Activated CD4-positive, alpha-beta T cell treated with anti-CD3 and anti-CD28 coated beads, Interleukin-2, amount 50 U/mL, for 1 hour (primary cell): ENCODE measurements at regions not wholly inside any gene's neighbourhood (a gene's known extent, or its start where the extent isn't known, plus 50 kb on each side); places are given as distances from the start of the nearest gene placed in this dataset.

Experiments used
- DNase-seq: peaks from one replicate; pipeline ENCODE4 v3.0.0-alpha.2; 2020

GRCh38 chr10:31754803-31755624 lies 173.6 kb downstream of the ARHGAP12 start:
- no peak for DNase-seq

GRCh38 chr10:31753681-31754080 lies 174.9 kb downstream of the ARHGAP12 start:
- no peak for DNase-seq

GRCh38 chr10:31752170-31752569 lies 176.5 kb downstream of the ARHGAP12 start:
- no peak for DNase-seq

GRCh38 chr10:31751738-31752080 lies 176.9 kb downstream of the ARHGAP12 start:
- DNase-seq: no peak

- DNase-seq: no peak
Measured at GRCh38 chr10:31751051-31751737, 177.4 kb downstream of the ARHGAP12 start.

GRCh38 chr10:31749981-31750840 lies 178.4 kb downstream of the ARHGAP12 start:
- no peak for DNase-seq

GRCh38 chr10:31749301-31749700 lies 179.3 kb downstream of the ARHGAP12 start:
- DNase-seq: no peak

GRCh38 chr10:31745612-31746376 lies 182.8 kb downstream of the ARHGAP12 start:
- no peak for DNase-seq

GRCh38 chr10:31744025-31744424 lies 184.6 kb downstream of the ARHGAP12 start:
- no peak for DNase-seq

- DNase-seq: no peak
Measured at GRCh38 chr10:31742255-31742654, 186.4 kb downstream of the ARHGAP12 start.

GRCh38 chr10:31741473-31741872 lies 187.2 kb downstream of the ARHGAP12 start:
- no peak for DNase-seq

DNA sequence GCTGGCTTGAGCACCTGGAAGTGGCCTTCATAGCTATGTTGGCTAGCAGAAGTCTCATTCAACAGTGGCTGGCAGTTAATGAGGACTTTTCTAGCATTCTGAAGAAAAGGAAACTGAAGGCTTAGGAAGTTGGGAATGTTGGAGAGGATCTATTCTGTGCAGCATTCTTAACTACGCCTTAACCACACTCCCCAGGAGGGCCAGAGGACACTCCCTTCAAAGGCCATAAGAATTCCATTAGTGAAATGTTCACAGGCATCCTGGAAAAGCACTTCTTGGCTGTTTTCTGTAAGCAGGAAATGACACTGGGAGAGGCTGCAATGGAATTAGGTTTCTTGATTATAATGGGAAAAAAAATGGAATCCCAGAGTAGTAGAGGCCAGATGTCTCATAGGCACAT lies 188.9 kb downstream of the ARHGAP12 start:
- DNase-seq: no peak

DNA sequence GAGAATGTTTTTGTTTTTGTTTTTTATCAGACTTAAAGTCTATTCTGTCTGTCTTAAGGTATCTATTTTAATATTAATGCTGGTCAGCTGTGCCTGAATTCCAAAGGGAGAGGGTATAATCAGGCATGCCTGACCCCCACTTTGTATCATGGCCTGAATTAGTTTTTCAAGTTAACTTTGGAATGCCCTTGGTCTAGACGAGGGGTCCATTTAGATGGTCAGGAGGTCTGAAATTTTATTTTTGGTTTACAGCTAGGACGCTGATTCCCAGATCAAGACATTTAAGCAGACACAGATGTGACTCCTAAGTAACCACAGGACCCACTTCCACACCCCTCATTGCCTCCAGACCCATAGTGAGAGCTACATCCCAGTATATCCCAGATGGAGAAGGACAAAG lies 189.5 kb downstream of the ARHGAP12 start:
- DNase-seq: no peak

- no peak for DNase-seq
Measured at GRCh38 chr10:31731711-31732110, 196.9 kb downstream of the ARHGAP12 start.

DNA sequence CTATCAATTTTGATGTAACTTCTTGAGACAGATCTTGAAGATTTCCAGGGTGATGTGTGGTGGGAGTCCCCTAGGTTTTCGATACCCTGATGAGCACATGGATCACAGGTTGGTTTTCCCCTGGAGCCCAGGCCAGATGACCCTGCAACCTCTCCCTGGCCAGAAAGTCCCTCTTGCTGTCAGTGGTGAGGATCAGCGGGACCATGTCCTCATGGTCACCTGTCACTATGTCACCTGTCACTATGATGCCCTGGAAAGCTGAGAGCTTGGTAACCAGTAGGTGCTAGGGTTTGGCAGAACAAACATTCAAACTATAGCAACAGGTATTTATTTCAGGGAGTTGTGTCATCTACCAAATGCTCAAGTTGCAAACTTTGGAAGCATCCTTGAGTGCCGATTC lies 197.9 kb downstream of the ARHGAP12 start:
- DNase-seq: no peak

GRCh38 chr10:31728698-31729224 lies 199.9 kb downstream of the ARHGAP12 start:
- DNase-seq: no peak

DNA sequence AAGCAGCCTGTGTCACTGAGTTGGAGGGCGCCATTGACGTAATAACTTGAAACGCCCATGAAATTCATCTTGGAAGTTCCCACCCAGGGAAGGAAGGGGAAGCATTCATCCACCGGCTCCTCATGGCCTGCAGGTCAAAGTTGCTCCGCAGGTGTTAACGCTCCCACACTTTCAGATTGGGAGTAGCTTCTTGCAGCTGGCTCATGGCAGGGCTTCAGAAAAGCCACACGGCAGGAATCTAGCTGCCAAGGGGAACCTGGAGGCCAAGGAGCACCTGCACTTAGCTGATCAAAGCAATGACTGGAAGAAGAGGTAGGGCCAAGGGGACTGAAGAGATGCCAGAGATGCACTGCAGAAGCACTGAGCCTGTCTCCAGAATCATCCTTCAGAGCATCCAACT lies 203.2 kb downstream of the ARHGAP12 start:
- DNase-seq: no peak

DNA sequence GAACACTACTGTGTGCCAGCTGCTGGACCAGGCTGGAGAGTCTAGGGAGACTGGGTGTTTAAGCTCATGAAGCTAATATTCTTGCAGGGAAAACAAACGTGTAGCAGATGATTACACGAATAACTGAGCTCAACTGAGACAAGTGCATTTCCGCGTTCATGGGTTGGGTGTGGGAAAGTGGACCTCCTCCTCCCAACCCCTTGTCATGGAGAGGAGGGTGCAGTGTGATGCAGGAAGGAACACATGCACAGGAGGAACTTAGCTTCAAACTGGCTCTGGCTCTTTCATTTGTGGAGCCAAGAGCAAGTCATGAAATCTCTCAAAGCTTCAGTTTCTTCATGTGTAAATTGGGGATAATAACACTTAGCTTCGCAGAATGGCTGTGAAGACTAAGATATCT lies 204.3 kb downstream of the ARHGAP12 start:
- no peak for DNase-seq

GRCh38 chr10:31723106-31723750 lies 205.4 kb downstream of the ARHGAP12 start:
- DNase-seq: no peak

- DNase-seq: no peak
Measured at GRCh38 chr10:31721096-31721495, 207.5 kb downstream of the ARHGAP12 start.

- no peak for DNase-seq
Measured at GRCh38 chr10:31720546-31720945, 208.1 kb downstream of the ARHGAP12 start.

DNA sequence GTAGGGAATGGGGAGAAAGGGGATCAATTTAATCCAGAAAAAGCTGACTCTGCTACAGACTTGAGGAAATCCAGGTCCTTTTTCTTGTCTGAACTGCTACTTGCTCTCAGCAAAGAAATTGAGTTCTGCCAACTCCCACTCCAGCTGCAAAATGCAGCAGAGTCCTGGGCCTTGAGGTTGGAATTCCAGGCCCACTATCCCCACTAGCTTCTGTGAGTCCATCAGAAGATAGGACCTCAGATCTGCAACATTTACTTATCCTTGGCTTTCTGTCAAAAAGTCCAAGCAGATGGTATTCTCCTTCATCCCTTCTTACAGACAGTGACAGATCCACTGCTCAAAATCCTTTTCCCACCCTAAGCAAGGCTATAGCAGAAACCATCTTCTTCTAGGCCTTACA lies 219.2 kb downstream of the ARHGAP12 start:
- DNase-seq: no peak
